Stimulated activated CD4-positive, alpha-beta T cell treated with anti-CD3 and anti-CD28 coated beads, Interleukin-12 subunit alpha, Interleukin-12 subunit beta, amount 100 ng/mL, for 4 hours (primary cell): ENCODE measurements at regions not wholly inside any gene's neighbourhood (a gene's known extent, or its start where the extent isn't known, plus 50 kb on each side); places are given as distances from the start of the nearest gene placed in this dataset.

Experiments
- DNase-seq: peaks from one replicate; pipeline ENCODE4 v3.0.0-alpha.2; 2020

DNA sequence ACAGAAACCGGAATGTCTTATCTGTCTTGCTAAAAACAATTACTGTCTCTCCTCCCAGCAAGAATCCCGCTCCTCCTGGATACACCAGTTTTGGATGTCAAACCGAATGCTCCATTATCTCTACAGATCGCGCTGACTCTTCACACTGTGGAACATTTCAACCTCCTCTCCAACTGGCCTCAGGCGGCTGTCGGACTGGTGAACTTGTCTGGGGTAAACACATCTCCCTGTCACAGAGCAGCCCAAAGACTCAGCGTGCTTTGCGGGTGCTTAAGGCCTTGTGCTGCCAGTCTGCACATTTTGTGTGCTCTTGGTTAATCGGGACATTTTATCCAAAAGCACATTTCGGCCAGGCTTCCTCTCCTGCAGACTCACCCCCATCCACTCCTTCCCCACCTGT is 173.1 kb downstream of the ICOS start:
- DNase-seq = no peak

DNA sequence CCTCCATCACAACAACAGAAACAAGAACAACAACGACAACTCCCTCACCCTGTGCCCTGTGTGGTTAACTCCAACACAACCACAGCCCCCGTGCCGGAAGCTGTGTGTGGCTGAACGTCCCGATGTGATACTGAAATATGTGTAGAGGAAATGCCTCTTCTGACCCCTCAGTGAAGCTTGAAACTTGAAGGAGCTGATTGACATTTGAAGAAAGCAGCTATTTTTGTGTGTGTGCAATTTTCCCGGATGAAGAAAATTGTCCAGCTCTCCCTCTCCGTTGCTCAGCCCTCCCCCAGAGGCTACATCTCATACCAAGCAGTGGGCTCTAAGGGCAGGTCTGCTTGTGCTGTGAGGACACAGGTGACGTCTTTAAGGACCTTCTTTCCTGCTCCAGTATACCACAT is 173.8 kb downstream of the ICOS start:
- peak; percentile 41 for DNase-seq

DNA sequence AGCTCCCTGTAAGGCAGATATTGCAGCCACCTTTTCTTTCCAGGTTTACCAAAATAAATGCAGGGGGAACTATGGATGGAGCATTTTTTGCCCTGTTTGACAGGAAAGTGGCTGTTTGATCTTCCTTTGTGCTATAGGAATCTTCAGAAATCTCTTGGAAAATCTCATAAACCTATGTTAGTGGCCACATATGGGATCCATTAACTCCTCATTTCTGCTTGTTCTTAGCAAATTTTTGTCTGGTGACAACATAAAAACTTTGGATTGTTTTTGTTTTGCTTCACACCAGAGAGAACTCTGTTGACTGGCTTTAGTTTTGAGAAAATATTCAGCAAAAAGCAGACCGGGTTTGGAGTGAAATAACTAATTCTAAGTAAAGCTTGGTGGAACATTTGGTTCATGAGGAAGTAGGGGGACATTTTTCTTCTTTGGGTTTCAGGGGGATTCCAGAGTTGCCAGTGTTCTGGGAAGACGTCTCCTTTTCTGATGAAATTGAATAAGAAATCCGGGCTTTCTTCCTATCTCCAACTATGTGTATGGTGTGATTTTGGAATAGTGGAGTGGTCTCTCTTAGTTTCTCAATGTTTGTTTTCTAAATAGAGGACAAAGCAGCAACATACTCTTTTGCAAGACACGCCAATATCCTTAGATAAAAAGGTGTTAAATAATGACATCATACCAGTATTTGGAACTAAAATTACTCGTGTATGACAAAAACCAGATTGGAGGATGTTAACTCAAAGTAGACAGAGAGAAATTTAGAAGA is 174.4 kb downstream of the ICOS start:
- no peak for DNase-seq

DNA sequence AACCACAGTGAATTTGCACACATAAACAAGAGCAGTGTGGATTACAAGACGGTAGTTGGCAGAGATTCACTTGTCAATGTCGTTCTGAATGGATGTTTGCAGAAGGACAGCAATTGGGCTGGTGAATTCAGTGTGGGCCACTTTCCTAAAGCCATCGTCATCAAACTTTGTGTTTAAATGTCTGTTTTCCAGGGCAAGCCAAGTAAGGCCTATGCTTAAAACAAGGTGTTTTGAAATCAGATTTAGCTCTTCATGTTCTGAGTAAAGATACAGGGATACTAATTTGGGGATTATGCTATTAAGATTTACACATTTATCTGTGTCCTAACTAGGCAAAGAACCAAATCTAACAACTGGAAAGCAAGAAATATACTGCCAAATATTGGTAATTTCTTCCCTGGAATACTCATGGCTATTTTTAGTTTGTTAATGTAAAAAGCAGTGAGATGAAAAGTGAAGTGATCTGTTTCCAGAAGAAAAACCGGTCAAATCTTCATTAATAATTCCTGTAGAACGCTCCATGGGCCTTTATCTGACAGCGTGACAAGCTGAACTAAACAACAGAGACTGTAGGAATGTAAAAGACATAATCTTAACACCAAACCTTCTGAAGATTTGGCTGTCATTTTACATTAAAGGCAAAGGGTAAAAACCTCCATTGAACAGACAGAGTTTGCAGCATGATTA is 175.7 kb downstream of the ICOS start:
- no peak for DNase-seq

- DNase-seq = no peak
These were observed 178.0 kb downstream of the ICOS start for GRCh38 chr2:204114295-204115136.

DNA sequence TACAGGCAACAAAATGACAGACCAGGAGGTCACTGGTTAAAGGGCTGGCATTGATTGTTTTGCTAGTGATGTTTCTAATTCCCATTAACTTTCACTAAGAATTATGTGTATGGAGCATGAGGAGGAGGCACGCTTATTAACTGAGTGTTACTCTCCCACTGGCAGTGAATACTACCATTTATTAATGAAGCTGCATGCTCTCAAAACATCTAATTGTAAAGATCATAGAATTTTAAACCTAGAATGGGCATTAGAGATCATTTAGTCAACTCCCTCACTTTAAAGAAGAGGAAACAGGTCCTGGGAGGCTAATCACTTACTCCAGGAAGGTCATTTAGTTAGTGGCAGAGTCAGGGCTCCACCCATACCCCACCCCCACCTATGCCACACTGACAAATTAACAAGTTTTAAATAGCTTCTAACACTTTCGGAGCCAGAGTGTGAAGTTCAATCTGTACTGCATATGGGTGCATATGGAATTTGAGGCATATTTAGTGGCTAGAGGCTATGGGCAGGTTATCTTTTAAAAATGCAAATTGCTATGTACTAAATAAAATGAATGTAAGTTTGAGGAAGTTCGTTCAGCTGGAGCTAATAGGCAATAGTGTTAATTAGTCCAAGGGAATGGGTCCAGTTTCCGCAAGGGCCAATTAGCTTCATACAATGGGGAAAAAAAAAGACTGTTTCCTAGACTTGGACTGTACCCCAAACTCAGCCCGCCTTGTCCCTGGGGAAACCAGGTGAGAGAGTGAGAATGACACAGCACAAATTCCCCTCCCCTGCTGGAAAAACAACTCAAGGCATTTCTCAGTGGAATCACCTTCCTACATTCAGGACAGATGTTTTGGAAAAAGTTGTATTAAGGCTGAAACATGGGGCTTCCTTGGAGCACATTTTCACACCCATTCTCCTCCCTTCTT is 178.8 kb downstream of the ICOS start:
- DNase-seq = no peak

DNA sequence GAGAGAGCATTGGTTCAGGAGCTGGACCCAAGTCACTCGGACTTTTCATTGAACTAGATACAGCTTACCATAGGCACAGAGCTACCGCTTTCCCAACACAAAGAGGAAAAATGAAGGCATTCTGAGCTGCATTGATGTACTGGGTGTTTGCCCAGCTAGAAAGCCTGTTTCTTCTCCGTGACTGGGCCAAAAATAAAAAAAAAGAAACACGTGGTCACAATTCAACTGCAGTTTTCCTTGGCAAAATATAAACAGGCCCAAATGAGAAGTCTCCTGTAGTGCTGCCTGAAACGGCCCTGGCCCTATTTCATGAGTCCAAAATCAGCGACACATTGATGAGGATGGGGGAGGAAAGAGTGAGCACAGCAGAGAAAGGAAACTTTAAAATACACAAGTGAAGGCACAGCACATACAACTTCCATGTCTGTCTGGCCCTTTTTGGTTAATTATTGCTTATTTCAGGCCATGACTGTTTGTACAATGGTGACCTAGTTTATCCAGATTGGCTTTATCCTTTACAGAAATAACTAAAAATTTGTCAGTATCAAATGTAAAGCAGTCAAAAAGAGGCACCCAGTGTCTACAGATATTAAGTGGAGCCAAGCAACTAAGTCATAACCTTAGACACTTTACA is 179.7 kb downstream of the ICOS start:
- no peak for DNase-seq

- DNase-seq = no peak
These were observed 185.9 kb downstream of the ICOS start for GRCh38 chr2:204122425-204122824.

- no peak for DNase-seq
These were observed 187.7 kb downstream of the ICOS start for GRCh38 chr2:204124140-204124750.

DNA sequence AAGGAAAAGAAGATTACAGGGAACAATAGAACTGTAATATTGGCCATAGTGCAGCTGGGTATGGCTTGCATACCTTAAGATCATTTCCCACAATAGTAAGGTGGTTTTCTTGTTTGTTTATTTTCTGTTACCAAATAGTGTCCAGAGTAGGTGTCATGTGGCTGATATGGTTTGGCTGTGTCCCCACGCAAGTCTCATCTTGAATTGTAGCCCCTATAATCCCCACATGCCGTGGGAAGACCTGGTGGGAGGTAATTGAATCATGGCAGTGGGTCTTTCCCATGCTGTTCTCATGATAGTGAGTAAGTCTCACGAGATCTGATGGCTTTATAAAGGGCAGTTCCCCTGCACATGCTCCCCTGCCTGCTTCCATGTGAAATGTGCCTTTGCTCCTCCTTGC is 190.1 kb downstream of the ICOS start:
- no peak for DNase-seq

DNA sequence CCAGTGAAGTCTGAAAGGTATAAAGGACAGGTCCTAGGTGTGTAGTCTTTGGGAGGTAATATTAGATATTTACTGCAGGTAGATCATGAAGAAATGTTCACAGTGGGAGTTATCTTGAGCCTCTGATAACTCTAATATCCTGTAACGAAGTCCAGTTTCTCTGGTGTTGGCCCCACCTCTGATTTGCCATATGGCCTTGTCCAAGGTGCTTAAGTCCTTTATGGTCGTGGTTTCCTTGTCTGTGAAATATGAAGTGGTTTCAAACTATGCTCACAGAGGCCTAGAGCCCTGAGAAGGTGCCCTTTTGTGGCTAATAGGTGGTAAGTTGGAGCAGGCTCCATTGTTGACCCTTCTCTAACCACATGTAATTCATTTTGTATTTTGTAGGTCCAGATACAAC is 190.7 kb downstream of the ICOS start:
- no peak for DNase-seq

GRCh38 chr2:204129591-204130294 is 193.2 kb downstream of the ICOS start:
- DNase-seq = no peak

DNA sequence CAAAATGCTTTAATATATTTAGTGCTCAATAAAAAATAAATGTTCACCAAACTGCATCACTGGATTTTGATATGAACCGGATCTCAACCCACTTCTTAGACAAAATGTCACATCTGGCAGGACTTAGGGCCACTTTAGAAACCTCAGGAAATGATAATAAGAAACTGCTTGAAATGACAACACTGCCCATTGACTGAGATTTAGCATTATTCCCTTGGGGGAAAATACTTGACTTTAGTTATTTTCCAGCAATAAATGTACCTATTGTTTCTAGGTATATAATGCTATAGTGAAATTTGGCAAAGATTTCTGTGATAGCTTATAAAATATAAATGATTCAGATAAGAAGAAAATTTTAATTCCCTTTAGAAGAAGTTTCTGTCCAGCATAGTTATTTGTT is 195.1 kb downstream of the ICOS start:
- no peak for DNase-seq

DNA sequence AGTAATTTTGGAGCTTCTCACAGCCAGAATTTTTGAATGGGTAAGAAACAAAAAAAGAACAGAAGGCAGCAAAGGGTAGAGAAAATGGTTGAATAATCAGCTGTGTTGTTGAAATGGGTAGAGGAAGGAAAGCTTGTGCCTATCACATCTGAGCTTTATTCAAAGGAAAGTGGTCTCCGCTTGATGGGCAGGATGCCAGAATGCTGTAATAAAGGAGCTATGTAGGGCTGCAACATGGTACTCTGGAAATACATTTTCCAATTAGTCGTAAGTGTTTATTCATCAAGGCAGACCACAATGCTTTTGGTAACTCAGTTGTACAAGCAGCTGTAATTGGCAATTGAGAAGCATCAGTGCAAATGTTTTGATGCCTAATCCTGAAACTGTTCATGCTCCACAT is 196.9 kb downstream of the ICOS start:
- DNase-seq = no peak

DNA sequence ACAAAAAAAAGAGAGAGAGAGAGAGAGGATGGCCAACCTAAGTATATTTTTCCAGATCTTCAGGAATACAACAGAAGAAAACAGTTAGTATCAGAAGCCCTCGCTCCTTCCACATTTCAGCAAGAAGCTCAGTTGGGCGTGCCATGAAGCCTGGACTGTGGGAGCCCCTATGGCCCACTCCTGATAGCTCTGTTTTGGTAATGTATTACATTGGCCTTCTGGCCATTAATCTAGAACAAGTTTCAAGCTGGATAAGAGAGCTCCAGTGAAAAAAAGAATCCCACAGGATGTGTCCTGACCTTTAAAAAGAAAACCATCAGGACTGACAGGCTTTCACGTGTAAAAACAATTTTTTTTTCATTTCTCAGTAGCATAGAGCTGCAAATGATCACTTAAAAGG is 197.9 kb downstream of the ICOS start:
- DNase-seq = no peak

DNA sequence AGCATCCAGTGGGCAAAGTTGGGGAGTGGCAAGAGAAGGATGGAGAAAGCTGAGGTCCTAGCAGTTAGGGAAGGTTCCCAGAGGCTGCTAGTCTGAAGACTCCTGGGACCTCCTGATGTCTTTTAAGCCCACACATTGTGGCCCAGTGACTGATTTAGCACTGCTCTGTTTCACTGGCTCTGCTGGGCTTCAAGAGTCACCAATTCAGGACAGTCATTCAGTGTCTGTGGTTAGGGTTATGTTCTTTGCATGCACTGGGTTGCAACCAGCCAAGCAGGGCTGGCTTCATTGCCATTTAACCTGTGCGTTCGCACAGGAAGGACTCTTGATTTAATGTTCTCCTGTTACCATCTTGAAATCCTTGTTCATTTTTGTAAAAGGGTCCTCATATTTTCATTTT is 199.2 kb downstream of the ICOS start:
- no peak for DNase-seq

GRCh38 chr2:204138206-204138605 is 201.6 kb downstream of the ICOS start:
- no peak for DNase-seq

DNA sequence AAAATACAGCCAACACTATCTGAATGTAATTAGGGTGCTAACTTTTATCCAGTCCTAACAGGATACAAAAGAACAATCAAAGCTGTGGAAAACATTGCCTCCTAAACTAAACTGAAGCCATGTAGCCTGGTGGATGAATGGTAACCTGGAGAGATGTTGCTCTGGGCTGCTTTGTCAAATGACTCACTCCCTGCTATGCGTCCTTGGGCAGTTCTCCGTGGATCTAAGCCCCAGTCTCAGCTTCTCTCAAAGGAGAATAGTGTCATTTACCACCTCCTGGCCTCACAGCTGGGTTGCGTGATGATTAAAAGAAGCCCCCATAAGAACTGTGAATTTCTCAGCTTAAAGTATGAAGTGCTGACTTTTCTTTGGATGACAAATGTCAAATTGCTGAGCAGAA is 203.7 kb downstream of the ICOS start:
- DNase-seq = no peak

DNA sequence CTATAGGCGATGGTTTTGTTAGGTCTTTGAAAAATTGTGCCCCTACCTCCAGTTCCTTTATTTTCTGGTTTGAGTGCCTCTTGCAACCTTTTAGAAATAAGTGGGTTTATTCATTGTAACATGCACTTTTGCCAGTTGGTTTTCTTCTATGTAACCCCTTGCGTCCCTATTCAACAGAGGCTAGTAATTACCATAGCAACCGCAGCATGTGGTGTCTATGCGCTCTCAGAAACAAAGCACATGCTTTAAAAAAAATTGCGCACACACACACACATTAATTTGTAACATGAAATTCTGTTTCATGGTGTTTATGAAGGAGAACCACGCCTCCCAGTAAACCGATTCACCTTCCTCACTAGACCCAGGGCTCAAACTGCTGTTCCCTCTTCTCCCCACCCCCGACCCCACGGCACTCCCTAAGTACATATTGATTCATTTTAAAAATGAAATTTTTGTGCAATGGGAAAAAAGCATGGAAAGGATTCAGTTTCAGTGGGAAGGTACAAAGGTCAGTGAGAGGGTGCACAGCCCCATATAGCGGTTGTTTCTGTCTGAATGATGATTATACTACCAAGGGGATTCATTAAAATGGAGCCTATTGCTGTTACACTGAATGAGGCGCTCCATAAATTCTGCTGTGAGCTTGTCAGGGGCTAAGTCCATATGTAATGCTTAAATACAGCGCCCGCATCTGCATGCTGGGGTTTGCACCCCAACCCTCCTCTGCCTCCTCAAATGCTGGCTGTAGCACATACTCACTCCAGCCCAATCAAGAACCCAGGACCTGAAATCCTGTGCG is 206.9 kb downstream of the ICOS start:
- no peak for DNase-seq

DNA sequence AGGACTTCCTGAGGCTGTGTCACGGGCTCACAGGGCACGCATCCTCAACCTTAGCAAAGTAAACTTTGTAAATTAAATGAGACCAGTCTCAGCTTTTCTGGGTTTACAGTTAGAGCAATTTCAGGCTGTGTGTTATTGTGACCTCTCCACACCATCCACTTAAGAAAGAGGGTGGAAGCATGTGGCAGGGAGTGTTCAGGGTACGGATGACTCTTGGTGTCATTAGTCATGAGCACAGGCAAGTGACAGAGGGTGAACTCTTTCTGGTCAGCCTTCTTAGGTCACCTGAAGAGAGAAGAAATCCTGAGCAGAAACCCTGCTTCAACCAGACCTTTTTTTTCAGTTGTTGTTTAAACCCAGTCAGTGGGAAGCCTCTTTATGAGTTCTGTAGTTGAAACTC is 207.9 kb downstream of the ICOS start:
- DNase-seq = no peak
